Superior temporal gyrus (tissue), 1 donor: ENCODE measurements at regions not wholly inside any gene's neighbourhood (a gene's known extent, or its start where the extent isn't known, plus 50 kb on each side); places are given as distances from the start of the nearest gene placed in this dataset.
A peak's percentile ranks its signal among the peaks of the same experiment; 100 is the strongest.
"Not testable (repeated sequence)": the region's sequence is repeated elsewhere in the genome, so short reads cannot be mapped to it uniquely, and the experiment has no call there.

ENCODE experiments used
- DNase-seq: peaks from one replicate; pipeline ENCODE4 v3.0.0-alpha.2; 2016; ENCODE audit errors: extremely low spot score

DNA sequence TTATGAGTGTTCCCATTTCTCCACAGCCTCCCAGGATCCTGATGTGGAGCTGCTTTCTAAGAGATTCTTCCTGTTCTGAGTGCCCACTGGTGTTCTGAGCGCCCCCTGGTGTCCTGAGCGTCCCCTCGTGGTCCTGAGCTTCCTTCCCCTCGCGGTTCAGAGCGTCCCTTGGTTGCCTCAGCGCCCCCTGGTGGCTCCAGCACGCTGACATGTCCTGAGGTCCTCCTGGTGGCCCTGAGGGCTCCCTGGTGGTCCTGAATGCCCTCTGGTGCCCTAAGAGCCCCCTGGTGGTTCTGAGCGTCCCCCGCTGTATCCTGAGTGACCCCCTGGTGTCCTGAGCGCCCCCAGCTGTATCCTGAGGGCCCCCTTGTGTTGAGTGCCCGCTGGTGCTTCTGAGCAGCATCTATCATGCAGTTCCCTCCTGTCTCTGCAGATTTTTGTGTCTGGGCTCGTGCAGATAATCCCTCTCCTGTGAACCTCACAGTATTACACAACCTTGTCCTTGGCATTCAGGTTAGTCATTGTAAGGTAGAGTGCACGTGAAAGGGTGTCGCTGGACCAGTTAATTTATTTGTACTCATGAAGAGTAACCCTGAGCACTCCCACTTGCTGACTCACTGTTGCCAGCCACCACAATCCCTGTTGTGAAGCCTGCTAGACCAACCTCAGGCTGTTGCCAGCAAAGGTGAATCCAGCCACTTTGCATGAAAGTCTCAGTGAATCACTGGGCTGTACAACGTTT is 1214.9 kb downstream of the TMEM121 start:
- not testable (repeated sequence) for DNase-seq

DNA sequence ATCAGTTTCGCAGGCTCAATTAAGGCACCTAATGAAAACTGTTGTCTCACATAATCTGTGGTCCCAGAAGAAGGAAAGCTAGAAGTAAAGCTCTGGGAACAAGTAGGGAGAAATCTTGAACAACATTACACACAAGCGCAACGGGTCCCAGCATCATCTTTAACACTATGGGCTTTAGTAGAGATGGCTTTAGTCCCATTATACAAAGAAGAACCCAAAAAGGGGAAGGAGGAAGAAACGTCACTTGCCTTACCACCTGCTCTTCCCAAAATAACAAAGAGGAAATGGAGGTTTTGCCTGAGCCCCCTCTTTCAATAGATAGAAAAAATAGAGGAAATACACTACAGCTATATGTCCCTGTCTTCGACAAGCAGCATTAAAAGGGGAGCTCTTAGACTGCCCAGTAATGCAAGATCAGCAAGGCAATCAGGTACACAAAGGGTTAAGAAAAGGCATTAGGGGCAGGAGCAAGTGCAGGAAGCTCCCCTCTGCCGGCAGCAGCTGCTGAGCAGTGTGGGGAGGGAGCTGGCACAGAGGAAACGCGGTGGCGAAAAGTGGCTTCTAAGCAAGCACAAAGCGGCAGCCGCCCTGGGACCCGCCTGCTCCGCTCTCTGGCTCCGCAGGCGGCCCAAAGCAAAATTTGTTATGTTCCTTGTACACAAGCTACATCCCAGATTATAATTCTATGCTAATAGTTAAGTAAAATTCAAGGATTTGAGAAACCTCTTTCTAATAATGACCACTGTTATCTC is 1218.8 kb downstream of the TMEM121 start:
- DNase-seq, result not testable (repeated sequence)

DNA sequence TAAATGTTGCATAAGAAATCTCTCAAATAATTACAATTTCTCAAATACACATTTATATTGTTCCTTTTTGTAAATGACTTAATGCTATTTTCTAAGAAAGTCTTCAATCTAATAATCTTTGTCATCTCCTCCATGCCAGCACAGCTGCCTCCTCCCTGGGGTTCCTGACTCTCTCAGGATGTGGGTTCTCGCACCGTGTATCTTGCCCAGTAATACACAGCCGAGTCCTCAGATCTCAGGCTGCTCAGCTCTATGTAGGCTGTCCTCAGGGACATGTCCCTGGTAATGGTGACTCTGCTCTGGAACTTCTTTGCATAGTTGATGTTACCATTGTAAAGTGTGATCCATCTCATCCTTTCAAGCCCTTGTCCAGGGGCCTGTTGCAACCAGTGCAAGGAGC is 1223.7 kb downstream of the TMEM121 start:
- not testable (repeated sequence) for DNase-seq

DNA sequence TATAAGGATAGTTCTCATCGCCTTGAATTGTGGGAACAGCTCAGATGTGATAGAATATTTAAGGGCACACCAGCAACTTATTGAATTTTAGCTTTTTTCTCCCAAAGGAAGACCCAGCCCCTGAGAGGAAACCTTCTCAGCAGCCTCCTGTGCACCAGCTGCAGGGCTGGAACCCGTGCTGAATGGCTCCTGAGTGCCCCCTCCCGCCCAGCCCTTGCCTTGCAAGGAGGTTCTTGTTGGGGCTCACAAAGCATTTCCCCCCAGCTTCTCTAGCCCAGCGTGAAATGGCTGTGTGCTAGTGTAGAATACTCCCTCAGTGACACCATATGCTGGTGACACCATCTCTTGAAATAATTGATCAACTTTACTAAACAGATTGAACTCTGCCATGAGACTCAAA is 1227.4 kb downstream of the TMEM121 start:
- DNase-seq, result not testable (repeated sequence)

DNA sequence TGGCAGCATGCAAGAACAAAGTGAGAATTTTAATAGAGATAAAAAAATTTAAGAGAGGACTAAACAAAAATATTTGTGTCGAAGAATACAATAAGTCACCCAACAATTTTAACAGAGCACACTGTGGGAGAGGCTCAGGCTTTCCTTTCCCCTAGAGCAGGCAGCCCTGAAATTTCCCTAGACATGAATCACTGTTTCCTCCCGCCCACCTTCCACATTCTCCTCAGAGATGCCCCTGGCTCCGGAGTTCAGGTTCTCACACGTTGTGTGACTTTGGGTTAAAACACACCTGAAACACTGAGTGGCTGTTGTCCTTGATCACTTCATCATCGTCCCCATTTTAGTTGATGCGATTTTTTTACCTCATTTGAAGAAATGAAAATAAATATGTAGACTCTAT is 1231.1 kb downstream of the TMEM121 start:
- not testable (repeated sequence) for DNase-seq

DNA sequence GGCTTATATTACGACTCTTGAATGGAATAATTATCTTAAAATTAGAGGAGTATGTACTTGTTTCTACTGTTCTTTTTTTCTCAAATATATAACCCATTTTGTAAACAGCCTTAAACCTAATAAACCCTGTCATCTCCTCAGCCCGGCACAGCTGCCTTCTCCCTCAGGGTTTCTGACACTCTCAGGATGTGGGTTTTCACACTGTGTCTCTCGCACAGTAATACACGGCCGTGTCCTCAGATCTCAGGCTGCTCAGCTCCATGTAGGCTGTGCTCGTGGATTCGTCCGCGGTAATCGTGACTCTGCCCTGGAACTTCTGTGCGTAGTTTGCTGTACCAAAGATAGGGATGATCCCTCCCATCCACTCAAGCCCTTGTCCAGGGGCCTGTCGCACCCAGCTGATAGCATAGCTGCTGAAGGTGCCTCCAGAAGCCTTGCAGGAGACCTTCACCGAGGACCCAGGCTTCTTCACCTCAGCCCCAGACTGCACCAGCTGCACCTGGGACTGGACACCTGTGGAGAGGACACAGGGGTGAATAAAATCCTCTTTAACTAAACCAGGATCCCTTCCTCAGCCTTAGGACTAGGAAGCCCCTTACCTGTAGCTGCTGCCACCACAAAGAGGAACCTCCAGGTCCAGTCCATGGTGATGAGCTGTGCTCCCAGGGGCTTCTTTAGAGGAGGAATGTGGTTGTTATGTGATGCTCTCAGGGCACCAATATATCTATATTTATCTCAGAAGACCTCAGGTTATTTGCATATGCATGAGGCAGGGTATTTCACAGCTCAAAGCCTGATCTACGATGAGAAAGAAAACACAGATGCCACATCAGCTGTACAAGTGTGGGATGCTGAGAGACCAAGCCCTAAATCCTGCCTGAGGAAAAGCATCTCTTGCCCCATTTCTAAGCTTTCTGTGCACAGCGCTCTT is 1235.8 kb downstream of the TMEM121 start:
- DNase-seq, result not testable (repeated sequence)

DNA sequence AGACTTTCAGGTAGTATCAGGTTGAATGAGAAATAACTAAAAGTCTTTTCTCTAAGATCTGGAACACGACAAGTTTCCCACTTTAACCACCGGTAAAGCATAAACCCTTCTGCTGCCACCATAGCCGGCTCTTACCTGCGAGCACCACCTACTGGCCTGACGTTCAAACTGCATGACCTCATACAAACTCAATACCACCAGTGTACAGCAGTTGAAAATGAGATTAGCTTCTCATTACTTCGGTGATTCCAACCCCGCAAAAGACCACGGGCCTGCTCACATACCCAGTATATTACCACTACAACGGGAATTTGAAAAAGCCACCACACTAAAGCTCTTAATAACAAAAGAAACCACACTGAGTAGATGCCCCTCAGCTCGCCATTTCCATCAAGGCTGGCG is 1238.6 kb downstream of the TMEM121 start:
- peak; percentile 2 for DNase-seq

DNA sequence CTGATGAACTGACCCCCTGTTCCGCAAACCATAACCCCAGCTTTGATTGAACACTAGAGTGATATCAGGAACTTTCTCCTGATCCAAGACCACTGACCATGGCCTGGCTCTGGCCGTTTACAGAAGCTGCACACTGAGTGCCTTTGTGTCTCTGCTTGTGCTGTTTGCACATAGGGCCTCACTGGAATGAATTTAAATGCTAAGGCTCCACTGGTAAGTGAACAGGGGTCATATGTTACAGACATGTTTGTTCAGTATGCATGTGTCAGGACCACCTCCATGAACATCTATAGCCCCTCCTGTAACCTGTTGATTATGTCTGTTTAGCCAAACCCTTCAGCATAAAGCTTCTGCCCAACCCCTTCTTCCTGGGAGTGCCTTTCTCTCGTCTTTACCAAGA is 1239.8 kb downstream of the TMEM121 start:
- DNase-seq, result no peak

DNA sequence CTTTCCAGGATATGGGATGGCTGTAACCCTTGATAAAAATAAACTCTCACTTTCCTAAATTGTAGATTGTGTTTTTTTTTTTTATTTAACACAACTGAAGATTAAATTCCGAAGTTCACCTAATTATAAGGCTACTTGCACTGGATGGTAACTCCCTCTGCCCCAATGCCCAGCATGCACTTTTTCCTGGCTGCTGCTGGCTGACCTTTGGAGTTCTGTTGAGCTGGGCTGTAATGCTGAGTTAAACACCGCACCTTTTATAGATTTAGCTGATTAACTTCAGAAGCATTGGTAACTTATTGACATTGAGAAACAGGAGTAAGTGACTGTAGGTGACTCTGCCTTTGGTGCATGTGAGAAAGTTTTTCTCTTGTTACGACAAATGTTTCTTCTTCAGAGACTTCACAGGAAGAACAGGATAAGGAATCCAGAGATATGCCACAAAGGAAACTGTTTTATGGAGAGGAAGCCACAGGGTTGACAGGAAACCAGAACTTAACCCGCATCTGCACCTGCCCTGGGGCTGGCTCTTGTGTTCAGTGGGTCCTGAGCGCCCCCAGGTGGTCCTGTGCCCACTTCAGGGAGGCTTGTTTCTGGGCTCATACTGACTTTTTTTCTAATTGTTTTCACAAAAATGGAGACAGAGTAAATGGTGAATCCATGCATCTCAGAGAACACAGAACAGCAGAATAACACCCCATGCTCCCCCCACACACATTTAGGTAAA is 1240.3 kb downstream of the TMEM121 start:
- DNase-seq, result not testable (repeated sequence)

DNA sequence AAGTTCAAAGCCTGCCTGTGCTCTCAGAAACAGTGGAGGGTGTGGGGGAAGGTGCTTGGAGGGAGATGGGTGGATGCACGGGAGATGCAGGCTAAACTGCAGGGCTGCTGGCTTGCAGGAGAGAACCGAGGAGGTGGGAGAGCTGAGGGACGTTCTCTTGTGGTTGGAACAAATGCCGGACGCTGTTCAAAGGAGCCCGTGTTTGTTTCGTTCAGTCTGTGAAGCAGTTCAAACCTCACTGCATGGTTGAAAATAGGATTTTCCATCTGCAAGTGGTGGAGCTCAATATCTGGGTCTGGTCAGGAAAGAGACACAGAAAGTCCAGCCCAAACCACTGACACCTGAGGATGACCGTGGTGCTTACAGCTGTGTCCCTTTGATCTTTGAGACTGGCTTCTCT is 1241.8 kb downstream of the TMEM121 start:
- DNase-seq, result not testable (repeated sequence)

DNA sequence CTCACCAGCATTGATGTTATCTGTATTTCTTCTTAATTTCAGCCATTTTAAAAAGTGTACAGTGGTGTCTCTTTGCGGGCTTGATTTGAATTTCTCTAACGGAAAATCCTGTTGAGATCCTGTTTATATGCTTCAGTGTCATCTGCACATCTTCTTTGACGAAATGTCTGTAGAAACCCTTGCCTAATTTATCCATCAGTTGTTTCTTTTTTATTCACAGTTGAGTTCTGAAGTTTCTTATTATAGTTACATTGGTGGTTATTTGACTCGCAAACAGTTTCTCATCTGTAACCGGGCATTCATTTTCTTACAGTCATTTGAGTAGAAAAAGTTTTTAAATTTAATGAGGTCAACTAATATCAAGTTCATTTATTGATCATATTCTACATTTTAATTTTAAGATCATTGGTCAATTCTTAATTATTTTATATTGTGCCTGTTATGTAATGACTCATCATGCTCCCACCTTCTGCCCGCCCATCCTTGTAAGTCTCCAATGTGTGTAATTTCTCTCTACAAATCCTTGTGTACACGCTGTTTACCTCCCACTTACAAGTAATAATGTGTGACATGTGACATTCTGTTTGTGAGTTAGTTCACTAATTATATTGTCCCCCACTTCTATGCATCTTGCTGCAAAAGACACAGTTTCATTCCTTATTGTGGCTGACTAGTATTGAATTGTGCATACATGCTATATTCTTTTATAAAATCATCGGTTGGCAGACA is 1242.8 kb downstream of the TMEM121 start:
- not testable (repeated sequence) for DNase-seq

DNA sequence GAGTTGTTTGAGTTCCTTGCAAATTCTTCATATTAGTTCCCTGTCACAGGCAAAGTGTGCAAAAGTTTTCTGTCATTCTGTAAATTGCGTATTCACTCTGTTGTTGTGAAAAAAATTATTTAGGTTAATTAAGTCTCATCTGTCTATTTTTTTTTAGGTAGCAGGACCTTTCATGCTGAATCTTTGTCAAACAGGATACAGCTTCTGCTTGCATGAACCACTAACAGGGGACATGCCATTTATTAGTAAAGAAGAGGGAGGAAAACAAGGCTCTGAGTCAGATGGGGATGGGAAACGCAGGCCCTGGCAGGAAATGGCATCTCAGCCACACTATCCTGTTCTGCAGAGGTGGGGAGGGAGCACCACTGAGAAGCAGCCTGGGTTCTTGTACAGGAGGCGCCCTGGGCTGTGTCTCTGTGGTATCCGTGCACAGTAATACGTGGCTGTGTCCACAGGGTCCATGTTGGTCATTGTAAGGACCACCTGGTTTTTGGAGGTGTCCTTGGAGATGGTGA is 1243.8 kb downstream of the TMEM121 start:
- DNase-seq, result not testable (repeated sequence)

DNA sequence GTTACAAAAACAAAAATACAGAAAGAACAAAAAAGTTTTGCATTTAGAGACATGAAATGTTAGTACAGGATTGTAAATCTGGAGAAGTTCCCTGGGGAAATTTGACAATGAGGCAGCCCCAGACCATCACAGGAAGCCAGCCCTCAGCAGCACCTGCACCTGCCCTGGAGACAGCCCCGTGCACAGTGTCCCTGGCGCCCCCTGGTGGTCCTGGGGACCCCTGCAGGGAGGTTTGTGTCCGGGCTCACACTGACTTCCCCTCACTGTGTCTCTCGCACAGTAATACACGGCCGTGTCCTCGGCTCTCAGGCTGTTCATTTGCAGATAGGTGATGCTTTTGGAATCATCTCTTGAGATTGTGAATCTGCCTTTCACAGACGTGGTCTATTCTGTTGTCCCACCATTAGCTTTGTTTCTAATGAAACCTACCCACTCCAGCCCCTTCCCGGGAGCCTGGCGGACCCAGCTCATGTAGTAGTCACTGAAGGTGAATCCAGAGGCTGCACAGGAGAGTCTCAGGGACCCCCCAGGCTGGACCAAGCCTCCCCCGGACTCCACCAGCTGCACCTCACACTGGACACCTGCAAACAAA is 1248.6 kb downstream of the TMEM121 start:
- DNase-seq, result peak; percentile 1

DNA sequence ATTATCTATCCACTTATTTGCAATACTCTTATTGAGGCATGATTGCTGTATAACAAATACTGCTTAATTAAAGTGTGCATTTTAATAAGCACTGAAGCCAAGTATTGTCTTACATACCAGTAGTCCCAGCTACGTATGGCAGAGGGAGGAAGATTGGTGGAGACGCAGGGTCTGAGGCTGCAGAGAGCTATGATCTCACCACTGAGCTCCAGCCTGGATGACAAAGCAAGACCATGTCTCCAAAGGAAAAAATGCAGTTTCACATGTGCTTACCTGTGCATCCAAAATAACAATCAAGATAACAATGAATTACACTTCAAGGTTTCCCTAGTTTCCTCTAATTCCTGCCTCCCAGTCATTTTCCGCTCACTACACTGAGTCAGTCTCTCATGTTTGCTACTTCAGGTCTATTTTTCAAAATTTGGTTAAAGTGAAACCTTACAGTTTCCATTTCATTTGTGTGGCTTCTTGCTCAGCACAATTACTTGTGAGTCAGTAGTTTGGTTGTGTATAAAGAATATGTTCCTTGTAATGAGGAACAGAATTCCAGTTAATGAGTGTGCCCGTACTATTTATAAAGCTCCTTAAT is 1250.1 kb downstream of the TMEM121 start:
- peak; percentile 0 for DNase-seq

DNA sequence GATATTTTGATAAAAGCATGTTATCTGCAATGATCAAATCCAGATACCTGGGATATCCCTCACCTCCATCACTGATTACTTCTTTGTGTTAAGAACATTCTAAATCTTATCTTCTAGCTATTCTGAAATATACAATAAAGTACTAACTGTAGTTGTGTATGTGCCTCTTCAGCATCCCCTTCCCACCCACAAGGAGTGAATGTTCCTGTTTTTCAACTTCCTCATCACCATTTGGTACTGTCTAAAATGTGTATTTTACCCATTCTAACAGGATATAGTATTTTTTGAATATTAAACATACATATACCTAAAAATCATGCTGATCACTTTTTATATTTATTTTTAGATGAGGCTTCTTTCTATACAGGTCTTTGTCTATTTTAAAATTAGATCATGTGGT is 1252.6 kb downstream of the TMEM121 start:
- DNase-seq, result peak; percentile 0

DNA sequence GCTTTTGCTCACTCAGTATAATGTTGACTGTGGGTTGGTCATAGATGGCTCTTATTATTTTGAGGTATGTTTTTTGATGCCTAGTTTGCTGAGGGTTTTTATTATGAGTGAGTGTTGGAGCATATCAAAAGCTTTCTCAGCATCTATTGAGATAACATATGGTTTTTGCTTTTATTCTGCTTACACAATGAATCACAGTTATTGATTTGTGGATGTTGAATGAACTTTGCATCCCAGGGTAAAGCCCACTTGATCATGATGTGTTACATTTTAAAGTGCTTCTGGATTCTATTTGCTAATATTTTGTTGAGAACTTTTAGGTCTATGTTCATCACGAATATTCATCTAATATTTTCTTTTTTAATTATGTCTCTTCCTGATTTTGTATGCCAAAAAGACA is 1260.3 kb downstream of the TMEM121 start:
- DNase-seq, result no peak

DNA sequence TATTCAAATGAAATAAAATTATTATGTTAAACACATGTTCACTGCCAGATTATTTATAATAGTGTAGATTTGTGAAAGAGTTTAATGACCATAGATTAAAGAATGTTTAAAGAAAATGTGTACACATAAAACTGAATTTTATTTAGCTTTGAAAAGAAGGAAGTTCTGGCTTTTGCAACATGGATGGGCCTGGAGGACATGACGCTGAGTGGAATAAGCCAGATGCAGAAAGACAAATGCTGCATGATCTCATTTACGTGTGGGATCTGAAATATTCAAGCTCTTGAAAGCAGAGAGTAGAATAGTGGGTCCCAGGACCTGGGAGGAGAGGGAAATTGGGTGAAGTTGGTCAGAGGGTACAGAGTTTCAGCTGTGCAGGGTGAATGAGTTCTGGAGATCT is 1261.2 kb downstream of the TMEM121 start:
- DNase-seq, result no peak

DNA sequence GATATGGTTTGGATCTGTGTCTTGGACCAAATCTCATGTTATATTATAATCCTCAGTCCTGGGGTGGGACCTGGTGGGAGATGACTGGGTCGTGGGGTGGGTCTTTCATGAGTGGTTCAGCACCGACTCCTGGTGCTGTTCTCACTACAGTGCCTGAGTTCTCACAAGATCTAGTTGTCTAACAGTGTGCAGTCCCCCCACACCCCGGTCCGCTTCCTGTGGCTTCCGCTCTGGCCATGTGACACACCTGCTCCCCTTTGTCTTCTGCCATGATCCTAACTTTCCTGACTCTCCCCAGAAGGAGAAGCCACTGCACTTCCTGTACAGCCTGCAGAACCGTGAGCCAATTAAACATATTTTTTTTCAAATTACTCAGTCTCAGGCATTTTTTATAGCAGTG is 1262.2 kb downstream of the TMEM121 start:
- DNase-seq, result no peak

DNA sequence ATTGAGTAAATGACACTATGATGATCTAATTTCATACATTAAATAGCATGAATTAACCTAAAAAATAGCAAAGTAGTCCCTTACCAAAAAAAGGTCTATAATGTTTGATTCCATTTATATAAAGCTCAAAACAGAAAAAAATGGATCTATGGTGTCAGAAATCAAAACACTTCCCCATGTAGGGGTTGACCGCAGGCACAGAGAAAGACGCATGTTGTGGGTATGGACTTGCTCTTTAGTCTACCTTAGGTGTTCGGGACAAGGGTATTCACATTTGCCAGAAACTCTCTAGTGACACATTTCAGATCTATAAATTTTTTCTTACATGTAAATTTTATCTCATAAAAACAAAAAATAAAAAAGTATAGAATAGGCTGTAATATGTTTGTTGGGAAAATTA is 1262.9 kb downstream of the TMEM121 start:
- DNase-seq, result no peak
